ENCODE measurements at regions not wholly inside any gene's neighbourhood (a gene's known extent, or its start where the extent isn't known, plus 50 kb on each side); places are given as distances from the start of the nearest gene placed in this dataset.

GRCh38 chr12:65657635-65658034, 166.6 kb upstream of the HMGA2 start:
- no peaks in the 10 kb centered on the region for H3K4me1 ChIP-seq (ENCODE audit: control insufficient read depth in 5 of 5, insufficient read depth in 5 of 5, low read length in 5 of 5)
- H3K27ac ChIP-seq (ENCODE audit: low read depth, low read length) = no peak overlapping the region
- H3K9me3 ChIP-seq (ENCODE audit: control insufficient read depth in 5 of 5, low read length in 5 of 5) = no peaks in the 10 kb centered on the region
- H3K36me3 ChIP-seq (ENCODE audit: control insufficient read depth in 5 of 5, insufficient read depth in 5 of 5, low read length in 5 of 5) = no peaks in the 10 kb centered on the region
- H3K9ac ChIP-seq (ENCODE audit: low read length in 5 of 5) = no peak overlapping the region
- H3K27me3 ChIP-seq (ENCODE audit: control insufficient read depth in 5 of 5, insufficient read depth in 4 of 5, low read length in 5 of 5) = peaks cover 0 to 6% (median 0%) of the 10 kb centered on the region in 5 donors
- no peak overlapping the region for H3K4me3 ChIP-seq (ENCODE audit: low read depth in 1 of 5, low read length in 5 of 5)

- Histone ChIP-seq H3K36me3 (ENCODE audit: control insufficient read depth in 5 of 5, insufficient read depth in 5 of 5, low read length in 5 of 5) (no peaks in the 10 kb centered on the region), H3K4me3 (ENCODE audit: low read depth in 1 of 5, low read length in 5 of 5) (no peak overlapping the region), H3K9me3 (ENCODE audit: control insufficient read depth in 5 of 5, low read length in 5 of 5) (no peaks in the 10 kb centered on the region), H3K27me3 (ENCODE audit: control insufficient read depth in 5 of 5, insufficient read depth in 4 of 5, low read length in 5 of 5) (peaks cover 0 to 6% (median 0%) of the 10 kb centered on the region in 5 donors), H3K27ac (ENCODE audit: low read depth, low read length) (no peak overlapping the region), H3K4me1 (ENCODE audit: control insufficient read depth in 5 of 5, insufficient read depth in 5 of 5, low read length in 5 of 5) (no peaks in the 10 kb centered on the region), H3K9ac (ENCODE audit: low read length in 5 of 5) (no peak overlapping the region)
These were observed 165.9 kb upstream of the HMGA2 start for GRCh38 chr12:65658360-65658759.

- Histone ChIP-seq H3K9me3 (ENCODE audit: control insufficient read depth in 5 of 5, low read length in 5 of 5) (no peaks in the 10 kb centered on the region), H3K9ac (ENCODE audit: low read length in 5 of 5) (no peak overlapping the region), H3K27ac (ENCODE audit: low read depth, low read length) (no peak overlapping the region), H3K4me3 (ENCODE audit: low read depth in 1 of 5, low read length in 5 of 5) (no peak overlapping the region), H3K36me3 (ENCODE audit: control insufficient read depth in 5 of 5, insufficient read depth in 5 of 5, low read length in 5 of 5) (no peaks in the 10 kb centered on the region), H3K4me1 (ENCODE audit: control insufficient read depth in 5 of 5, insufficient read depth in 5 of 5, low read length in 5 of 5) (no peaks in the 10 kb centered on the region), H3K27me3 (ENCODE audit: control insufficient read depth in 5 of 5, insufficient read depth in 4 of 5, low read length in 5 of 5) (peaks cover 0 to 6% (median 0%) of the 10 kb centered on the region in 5 donors)
These were observed 164.6 kb upstream of the HMGA2 start for GRCh38 chr12:65659681-65660080.

GRCh38 chr12:65660096-65660495, 164.2 kb upstream of the HMGA2 start:
- H3K9me3 ChIP-seq (ENCODE audit: control insufficient read depth in 5 of 5, low read length in 5 of 5) = no peaks in the 10 kb centered on the region
- no peak overlapping the region for H3K9ac ChIP-seq (ENCODE audit: low read length in 5 of 5)
- no peak overlapping the region for H3K27ac ChIP-seq (ENCODE audit: low read depth, low read length)
- peaks cover 0 to 6% (median 0%) of the 10 kb centered on the region in 5 donors for H3K27me3 ChIP-seq (ENCODE audit: control insufficient read depth in 5 of 5, insufficient read depth in 4 of 5, low read length in 5 of 5)
- no peak overlapping the region for H3K4me3 ChIP-seq (ENCODE audit: low read depth in 1 of 5, low read length in 5 of 5)
- H3K36me3 ChIP-seq (ENCODE audit: control insufficient read depth in 5 of 5, insufficient read depth in 5 of 5, low read length in 5 of 5) = no peaks in the 10 kb centered on the region
- H3K4me1 ChIP-seq (ENCODE audit: control insufficient read depth in 5 of 5, insufficient read depth in 5 of 5, low read length in 5 of 5) = no peaks in the 10 kb centered on the region

- Histone ChIP-seq H3K36me3 (ENCODE audit: control insufficient read depth in 5 of 5, insufficient read depth in 5 of 5, low read length in 5 of 5) (no peaks in the 10 kb centered on the region), H3K9ac (ENCODE audit: low read length in 5 of 5) (no peak overlapping the region), H3K27me3 (ENCODE audit: control insufficient read depth in 5 of 5, insufficient read depth in 4 of 5, low read length in 5 of 5) (peaks cover 0 to 6% (median 0%) of the 10 kb centered on the region in 5 donors), H3K4me3 (ENCODE audit: low read depth in 1 of 5, low read length in 5 of 5) (no peak overlapping the region), H3K4me1 (ENCODE audit: control insufficient read depth in 5 of 5, insufficient read depth in 5 of 5, low read length in 5 of 5) (no peaks in the 10 kb centered on the region), H3K9me3 (ENCODE audit: control insufficient read depth in 5 of 5, low read length in 5 of 5) (no peaks in the 10 kb centered on the region), H3K27ac (ENCODE audit: low read depth, low read length) (no peak overlapping the region)
These were observed 163.4 kb upstream of the HMGA2 start for GRCh38 chr12:65660836-65661235.

- H3K27me3 ChIP-seq (ENCODE audit: control insufficient read depth in 5 of 5, insufficient read depth in 4 of 5, low read length in 5 of 5) = peaks cover 0 to 6% (median 0%) of the 10 kb centered on the region in 5 donors
- no peak overlapping the region for H3K9ac ChIP-seq (ENCODE audit: low read length in 5 of 5)
- H3K27ac ChIP-seq (ENCODE audit: low read depth, low read length) = no peak overlapping the region
- no peaks in the 10 kb centered on the region for H3K9me3 ChIP-seq (ENCODE audit: control insufficient read depth in 5 of 5, low read length in 5 of 5)
- H3K36me3 ChIP-seq (ENCODE audit: control insufficient read depth in 5 of 5, insufficient read depth in 5 of 5, low read length in 5 of 5) = no peaks in the 10 kb centered on the region
- H3K4me1 ChIP-seq (ENCODE audit: control insufficient read depth in 5 of 5, insufficient read depth in 5 of 5, low read length in 5 of 5) = no peaks in the 10 kb centered on the region
- H3K4me3 ChIP-seq (ENCODE audit: low read depth in 1 of 5, low read length in 5 of 5) = no peak overlapping the region
These were observed 161.7 kb upstream of the HMGA2 start for GRCh38 chr12:65662590-65662989.

GRCh38 chr12:65663097-65663496, 161.2 kb upstream of the HMGA2 start:
- H3K4me1 ChIP-seq (ENCODE audit: control insufficient read depth in 5 of 5, insufficient read depth in 5 of 5, low read length in 5 of 5) = peaks cover 0 to 3% (median 0%) of the 10 kb centered on the region in 5 donors
- H3K9me3 ChIP-seq (ENCODE audit: control insufficient read depth in 5 of 5, low read length in 5 of 5) = no peaks in the 10 kb centered on the region
- H3K4me3 ChIP-seq (ENCODE audit: low read depth in 1 of 5, low read length in 5 of 5) = no peak overlapping the region
- peaks cover 0 to 6% (median 0%) of the 10 kb centered on the region in 5 donors for H3K27me3 ChIP-seq (ENCODE audit: control insufficient read depth in 5 of 5, insufficient read depth in 4 of 5, low read length in 5 of 5)
- no peak overlapping the region for H3K9ac ChIP-seq (ENCODE audit: low read length in 5 of 5)
- H3K27ac ChIP-seq (ENCODE audit: low read depth, low read length) = no peak overlapping the region
- H3K36me3 ChIP-seq (ENCODE audit: control insufficient read depth in 5 of 5, insufficient read depth in 5 of 5, low read length in 5 of 5) = no peaks in the 10 kb centered on the region

GRCh38 chr12:65663648-65664047, 160.6 kb upstream of the HMGA2 start:
- Histone ChIP-seq H3K9ac (ENCODE audit: low read length in 5 of 5) (no peak overlapping the region), H3K4me3 (ENCODE audit: low read depth in 1 of 5, low read length in 5 of 5) (no peak overlapping the region), H3K9me3 (ENCODE audit: control insufficient read depth in 5 of 5, low read length in 5 of 5) (no peaks in the 10 kb centered on the region), H3K27me3 (ENCODE audit: control insufficient read depth in 5 of 5, insufficient read depth in 4 of 5, low read length in 5 of 5) (peaks cover 0 to 6% (median 0%) of the 10 kb centered on the region in 5 donors), H3K36me3 (ENCODE audit: control insufficient read depth in 5 of 5, insufficient read depth in 5 of 5, low read length in 5 of 5) (no peaks in the 10 kb centered on the region), H3K4me1 (ENCODE audit: control insufficient read depth in 5 of 5, insufficient read depth in 5 of 5, low read length in 5 of 5) (peaks cover 0 to 3% (median 0%) of the 10 kb centered on the region in 5 donors), H3K27ac (ENCODE audit: low read depth, low read length) (no peak overlapping the region)

GRCh38 chr12:65664715-65665250, 159.5 kb upstream of the HMGA2 start:
- Histone ChIP-seq H3K4me3 (ENCODE audit: low read depth in 1 of 5, low read length in 5 of 5) (no peak overlapping the region), H3K27me3 (ENCODE audit: control insufficient read depth in 5 of 5, insufficient read depth in 4 of 5, low read length in 5 of 5) (peaks cover 0 to 4% (median 0%) of the 10 kb centered on the region in 5 donors), H3K4me1 (ENCODE audit: control insufficient read depth in 5 of 5, insufficient read depth in 5 of 5, low read length in 5 of 5) (peaks cover 0 to 3% (median 0%) of the 10 kb centered on the region in 5 donors), H3K27ac (ENCODE audit: low read depth, low read length) (no peak overlapping the region), H3K9ac (ENCODE audit: low read length in 5 of 5) (no peak overlapping the region), H3K36me3 (ENCODE audit: control insufficient read depth in 5 of 5, insufficient read depth in 5 of 5, low read length in 5 of 5) (no peaks in the 10 kb centered on the region), H3K9me3 (ENCODE audit: control insufficient read depth in 5 of 5, low read length in 5 of 5) (no peaks in the 10 kb centered on the region)

GRCh38 chr12:65665817-65666216, 158.5 kb upstream of the HMGA2 start:
- H3K36me3 ChIP-seq (ENCODE audit: control insufficient read depth in 5 of 5, insufficient read depth in 5 of 5, low read length in 5 of 5) = no peaks in the 10 kb centered on the region
- no peak overlapping the region for H3K4me3 ChIP-seq (ENCODE audit: low read depth in 1 of 5, low read length in 5 of 5)
- no peak overlapping the region for H3K9ac ChIP-seq (ENCODE audit: low read length in 5 of 5)
- no peaks in the 10 kb centered on the region for H3K9me3 ChIP-seq (ENCODE audit: control insufficient read depth in 5 of 5, low read length in 5 of 5)
- no peak overlapping the region for H3K27ac ChIP-seq (ENCODE audit: low read depth, low read length)
- peaks cover 0 to 3% (median 0%) of the 10 kb centered on the region in 5 donors for H3K4me1 ChIP-seq (ENCODE audit: control insufficient read depth in 5 of 5, insufficient read depth in 5 of 5, low read length in 5 of 5)
- peaks cover 0 to 2% (median 0%) of the 10 kb centered on the region in 5 donors for H3K27me3 ChIP-seq (ENCODE audit: control insufficient read depth in 5 of 5, insufficient read depth in 4 of 5, low read length in 5 of 5)
